GM18907 (cell line): ENCODE measurements at regions not wholly inside any gene's neighbourhood (a gene's known extent, or its start where the extent isn't known, plus 50 kb on each side); places are given as distances from the start of the nearest gene placed in this dataset.
"Not testable (repeated sequence)": the region's sequence is repeated elsewhere in the genome, so short reads cannot be mapped to it uniquely, and the experiment has no call there.

Experiments used
- ATAC-seq: cut with Tn5 transposase; IDR thresholded peaks from one replicate; pipeline ENCODE4 v1.9.1; 2021; ENCODE audit warnings: mild to moderate bottlenecking, moderate library complexity; ENCODE audit not compliant: unreplicated experiment

DNA sequence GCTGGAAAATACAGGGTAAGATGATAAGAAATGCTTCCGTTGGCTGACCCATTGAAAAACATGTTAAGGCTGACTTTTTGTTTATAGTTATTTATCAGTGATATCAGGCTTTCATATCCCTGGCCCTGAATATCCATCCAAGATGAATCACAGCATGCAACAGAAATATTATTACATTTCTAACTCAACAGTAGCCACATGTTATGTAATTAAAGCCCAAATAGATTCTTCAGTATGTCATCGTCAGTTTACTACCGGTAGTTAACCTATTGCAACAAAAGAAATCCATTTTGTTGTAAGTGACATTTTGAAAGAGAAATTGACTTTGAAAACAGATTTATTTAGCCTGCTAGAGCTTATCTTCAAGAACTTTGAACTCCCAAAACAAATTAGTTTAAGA is 354.1 kb upstream of the CELF2 start:
- ATAC-seq, result no peak

DNA sequence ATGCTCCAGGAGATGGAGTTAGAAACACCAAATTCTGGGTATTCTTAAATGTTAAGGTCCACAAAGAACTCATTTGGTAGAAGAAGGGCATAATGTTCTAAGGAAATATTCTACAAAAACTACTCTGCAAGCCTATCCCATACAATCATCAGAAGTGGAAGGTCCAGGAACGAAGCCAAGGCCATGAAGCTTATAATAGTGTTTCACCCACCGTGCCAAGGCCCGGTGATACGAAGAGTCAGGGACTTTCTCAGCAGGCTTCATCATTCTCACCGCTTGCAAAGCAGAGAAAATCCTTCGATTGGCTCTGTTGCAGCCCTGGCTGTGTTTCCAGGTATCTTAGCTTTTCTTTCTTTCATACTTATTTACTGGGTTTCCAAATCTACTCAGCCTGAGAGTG is 351.9 kb upstream of the CELF2 start:
- ATAC-seq, result no peak

GRCh38 chr10:10667466-10667865 is 350.2 kb upstream of the CELF2 start:
- no peak for ATAC-seq

DNA sequence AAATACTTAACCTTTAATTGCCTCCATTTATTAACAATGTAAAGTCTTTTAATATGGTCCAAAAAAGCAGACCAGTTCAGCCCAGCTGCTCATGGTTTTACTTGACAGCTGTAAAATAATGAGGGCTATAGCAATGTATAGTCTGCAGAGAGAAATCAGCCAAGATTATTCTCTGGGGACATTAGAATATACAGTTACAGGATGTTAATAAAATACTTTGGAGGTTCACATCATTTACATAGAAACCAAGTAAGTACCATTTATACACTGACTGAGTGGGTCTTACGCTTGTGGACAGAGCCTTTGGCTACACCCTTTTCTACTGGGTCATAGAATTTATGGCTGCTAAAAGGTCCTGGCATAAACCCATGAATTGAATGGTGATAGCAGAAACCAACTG is 340.7 kb upstream of the CELF2 start:
- no peak for ATAC-seq

GRCh38 chr10:10677479-10677878 is 340.2 kb upstream of the CELF2 start:
- peak; percentile 82 for ATAC-seq

DNA sequence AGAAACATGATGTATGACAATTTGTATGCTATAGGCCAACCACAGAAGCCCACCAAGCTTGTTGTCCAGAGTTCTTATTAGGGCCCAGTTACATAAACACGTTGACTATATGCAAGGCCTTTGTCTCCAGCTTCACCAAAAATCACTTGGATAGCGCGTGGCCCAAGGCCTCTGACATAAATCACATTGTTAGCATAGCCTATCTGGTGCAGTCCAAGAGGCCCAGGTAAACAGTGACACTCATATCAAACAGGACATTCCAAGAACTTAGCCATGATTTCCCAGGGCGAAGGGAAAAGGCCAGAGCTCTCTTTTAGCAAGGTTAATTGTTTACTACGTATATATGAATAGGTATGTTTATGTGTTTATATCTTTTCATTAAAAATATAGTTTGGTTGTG is 337.2 kb upstream of the CELF2 start:
- ATAC-seq, result no peak

DNA sequence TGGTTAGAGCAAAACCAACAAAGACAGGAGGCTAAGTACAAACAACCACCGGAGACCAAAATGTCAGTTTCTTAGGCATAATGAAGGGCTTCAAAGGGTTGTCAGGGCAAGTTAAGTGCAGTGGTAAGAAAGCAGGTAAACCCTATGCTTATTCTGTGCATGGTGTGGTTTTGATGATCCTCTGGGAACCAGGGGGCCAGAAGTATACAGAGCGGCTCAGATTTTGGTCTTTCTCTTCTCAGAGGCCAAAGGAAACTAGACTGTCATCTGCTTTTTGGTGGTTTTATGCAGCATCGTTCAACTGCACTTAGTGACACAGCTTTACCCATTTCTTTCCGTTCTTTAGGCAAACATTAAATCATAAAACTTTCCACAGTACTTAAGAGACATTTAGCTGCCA is 332.7 kb upstream of the CELF2 start:
- ATAC-seq, result no peak

DNA sequence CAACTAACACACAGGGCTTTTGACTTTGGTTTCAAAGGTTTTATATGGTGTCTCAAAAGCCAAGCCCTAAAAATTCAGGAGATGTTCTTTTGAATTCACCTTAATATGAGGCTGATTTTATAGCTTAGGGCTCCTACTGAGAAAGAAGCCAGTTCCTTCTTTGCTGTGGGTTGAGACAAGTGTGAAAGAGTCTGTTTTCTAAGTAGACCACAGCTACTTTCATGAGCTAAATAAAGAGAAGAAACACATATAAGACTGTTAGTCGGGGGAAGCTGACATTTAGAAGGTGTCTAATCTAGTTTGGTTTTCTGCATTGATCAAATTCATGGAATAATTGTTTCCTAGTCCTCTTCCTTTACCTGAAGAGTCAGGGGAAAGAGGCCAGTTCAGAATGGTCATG is 332.1 kb upstream of the CELF2 start:
- no peak for ATAC-seq

GRCh38 chr10:10687751-10688150 is 329.9 kb upstream of the CELF2 start:
- ATAC-seq, result no peak

DNA sequence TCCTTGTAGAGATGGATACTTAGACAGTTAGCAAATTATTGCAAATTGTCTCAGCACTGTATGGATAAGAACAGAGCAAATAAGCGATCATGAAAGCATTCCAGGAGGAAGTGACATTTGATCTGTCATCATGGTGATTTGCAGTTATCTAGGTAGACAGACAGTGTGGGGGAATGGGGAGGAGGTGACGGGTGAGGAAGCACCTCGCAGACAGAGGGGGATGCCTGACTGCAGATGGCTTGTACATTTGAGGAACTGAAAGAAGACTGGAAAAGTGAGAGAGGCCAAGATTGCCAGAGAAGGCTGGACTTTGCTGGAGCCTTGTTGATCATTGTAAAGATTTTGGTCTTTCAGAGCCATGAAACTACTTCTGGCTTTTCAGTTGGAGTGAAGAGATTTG is 318.2 kb upstream of the CELF2 start:
- ATAC-seq, result no peak

GRCh38 chr10:10701084-10701611 is 316.5 kb upstream of the CELF2 start:
- no peak for ATAC-seq

DNA sequence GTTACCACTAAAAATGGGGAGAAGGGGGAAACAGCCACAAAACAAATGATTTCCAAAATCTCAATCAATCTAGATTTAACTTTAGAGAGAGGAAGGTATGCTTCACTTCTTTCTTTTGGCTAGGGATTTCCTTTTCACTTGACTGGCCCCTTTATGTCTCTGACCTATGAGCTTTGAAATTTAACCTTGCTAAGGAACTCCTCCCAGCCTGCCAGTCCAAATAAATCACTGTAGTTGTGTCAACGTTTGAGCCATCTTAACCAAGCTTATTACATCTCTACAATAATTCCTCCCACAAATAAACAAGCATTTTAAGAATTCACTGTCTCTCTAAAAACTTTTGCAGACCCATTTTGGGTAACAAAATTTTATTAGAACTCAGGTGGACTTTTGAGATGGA is 315.5 kb upstream of the CELF2 start:
- no peak for ATAC-seq

- no peak for ATAC-seq
Observed at GRCh38 chr10:10703382-10703781, 314.3 kb upstream of the CELF2 start.

DNA sequence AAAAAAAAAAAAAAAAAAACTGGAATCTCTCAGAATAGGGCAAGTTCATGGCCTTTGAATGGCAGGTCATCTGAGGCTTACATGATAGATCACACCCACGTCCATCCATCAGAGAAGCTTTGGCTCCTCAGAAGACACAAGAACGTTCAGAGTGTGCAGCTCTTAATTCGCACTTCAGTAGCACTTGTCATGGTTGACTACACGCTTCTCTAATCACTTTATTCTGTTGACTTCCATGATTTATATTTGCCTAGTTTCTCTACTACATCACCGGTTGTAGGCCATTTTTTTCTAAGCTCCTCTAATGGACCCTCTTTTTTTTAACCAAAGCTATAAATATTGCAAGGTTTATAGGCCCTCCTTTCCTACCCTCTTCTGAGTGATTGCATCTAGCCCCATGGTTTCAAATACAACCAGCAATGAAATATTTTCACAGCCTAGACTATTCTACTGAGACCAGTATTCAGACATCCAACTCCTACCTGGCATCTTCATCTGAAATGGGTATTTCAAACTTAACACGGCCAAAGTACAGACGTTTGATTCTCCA is 305.4 kb upstream of the CELF2 start:
- no peak for ATAC-seq

- no peak for ATAC-seq
Observed at GRCh38 chr10:10714327-10714726, 303.3 kb upstream of the CELF2 start.

GRCh38 chr10:10716972-10717371 is 300.7 kb upstream of the CELF2 start:
- no peak for ATAC-seq

DNA sequence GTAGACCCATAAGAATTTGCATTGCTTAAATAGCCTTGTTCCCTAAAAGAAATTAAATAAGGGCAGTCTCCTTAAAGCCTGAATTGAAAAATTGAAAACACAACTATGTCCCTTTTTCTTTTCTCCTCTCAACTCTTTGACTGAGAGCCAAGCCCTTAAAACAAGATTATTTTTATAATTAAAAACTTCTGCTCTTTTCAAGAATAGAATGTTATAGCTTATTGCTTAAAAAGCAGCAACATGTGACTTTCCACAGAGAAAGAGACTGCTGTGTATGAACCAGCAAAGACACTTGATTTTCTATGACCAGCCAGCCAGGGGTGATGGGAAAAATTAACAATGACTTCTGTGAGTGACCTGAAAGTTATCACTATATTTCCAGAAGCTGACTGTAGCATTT is 295.2 kb upstream of the CELF2 start:
- no peak for ATAC-seq

GRCh38 chr10:10725196-10725595 is 292.5 kb upstream of the CELF2 start:
- ATAC-seq, result no peak

- ATAC-seq, result no peak
Observed at GRCh38 chr10:10726101-10726500, 291.6 kb upstream of the CELF2 start.

GRCh38 chr10:10727411-10727810 is 290.3 kb upstream of the CELF2 start:
- ATAC-seq, result not testable (repeated sequence)

DNA sequence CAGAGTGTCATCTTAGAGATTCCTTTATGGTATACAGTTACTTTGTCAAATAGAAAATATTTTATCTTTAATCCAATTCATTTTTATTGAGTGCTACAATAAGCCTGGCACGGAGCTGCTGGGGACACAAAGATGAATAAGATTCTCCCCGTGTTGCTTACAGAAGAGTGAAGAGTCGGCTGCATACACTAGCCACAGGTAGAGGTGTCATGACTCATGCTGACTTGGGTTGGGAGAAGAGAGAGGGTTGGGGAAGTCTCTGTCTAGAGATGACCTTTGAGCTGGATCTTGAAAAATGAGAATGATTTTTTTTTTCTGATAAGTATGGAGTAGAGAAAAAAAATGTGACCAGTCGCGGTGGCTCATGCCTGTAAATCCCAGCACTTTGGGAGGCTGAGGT is 289.9 kb upstream of the CELF2 start:
- ATAC-seq, result no peak

DNA sequence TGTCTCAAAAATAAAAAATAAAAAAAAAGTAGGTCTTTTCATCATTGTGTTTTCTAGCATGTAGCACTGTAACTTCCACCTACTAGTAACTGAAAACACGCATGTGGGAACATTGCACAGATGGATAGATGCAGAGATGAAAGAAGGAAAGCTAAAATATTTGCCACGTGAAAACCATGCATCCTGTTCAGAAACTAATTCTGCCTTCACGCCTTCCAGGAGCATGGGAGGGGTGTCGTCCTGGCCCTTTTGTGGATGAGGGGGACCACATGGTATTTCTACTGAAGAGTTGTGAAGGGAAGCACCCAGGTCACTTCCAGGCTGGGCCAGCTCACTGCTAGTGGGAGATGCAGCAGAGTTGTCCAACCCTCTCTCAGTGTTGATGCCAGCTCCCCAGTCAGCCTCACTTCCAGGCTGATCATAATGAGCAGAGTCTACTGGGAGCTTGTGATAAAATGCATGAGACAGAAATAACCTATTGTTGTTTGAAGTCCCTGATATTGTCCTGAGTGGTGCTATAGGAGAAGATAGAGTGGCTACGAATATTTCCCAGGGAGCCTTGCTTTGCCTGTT is 287.1 kb upstream of the CELF2 start:
- ATAC-seq, result no peak

DNA sequence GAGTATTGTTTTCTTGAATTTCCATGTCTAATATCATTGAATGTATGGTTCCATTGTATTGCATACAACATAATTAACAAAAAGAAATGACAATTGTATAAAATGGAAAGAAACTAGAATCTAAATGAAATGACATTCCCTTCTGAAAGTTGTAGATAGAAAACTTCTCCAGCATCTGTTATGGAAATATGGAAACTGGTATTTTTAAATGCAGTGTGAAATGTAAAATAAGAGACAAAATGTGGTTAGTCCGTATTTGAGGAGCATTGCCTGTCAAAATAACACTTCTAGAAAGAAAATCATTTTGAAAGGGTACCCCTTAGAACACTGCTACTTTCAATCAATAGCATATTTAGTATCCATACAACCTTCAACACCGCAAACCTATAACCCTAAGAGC is 286.3 kb upstream of the CELF2 start:
- no peak for ATAC-seq
